HG03095 (cell line): ENCODE measurements at regions not wholly inside any gene's neighbourhood (a gene's known extent, or its start where the extent isn't known, plus 50 kb on each side); places are given as distances from the start of the nearest gene placed in this dataset.
"Not testable (repeated sequence)": the region's sequence is repeated elsewhere in the genome, so short reads cannot be mapped to it uniquely, and the experiment has no call there.

ENCODE experiments used
- ATAC-seq: cut with Tn5 transposase; IDR thresholded peaks from one replicate; pipeline ENCODE4 v1.9.1; 2021; ENCODE audit warnings: moderate library complexity; ENCODE audit not compliant: unreplicated experiment

DNA sequence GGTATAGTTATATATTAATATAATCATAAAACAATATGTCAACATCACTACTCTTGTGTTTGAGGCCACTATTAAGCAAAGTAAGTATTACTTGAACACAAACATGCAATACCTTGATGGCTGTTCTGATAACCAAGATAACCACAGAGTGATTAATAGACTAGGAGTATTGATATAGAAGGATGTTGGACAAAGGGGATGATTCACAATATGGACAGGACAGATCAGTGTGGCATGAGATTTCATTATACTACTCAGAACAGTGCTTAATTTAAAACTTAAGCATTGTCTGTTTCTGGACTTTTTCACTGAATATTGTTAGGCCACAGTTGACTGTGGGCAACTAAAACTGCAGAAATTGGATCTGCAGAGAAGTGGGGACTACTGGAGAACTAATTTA, 384.2 kb downstream of the SLITRK1 start:
- ATAC-seq, result no peak

DNA sequence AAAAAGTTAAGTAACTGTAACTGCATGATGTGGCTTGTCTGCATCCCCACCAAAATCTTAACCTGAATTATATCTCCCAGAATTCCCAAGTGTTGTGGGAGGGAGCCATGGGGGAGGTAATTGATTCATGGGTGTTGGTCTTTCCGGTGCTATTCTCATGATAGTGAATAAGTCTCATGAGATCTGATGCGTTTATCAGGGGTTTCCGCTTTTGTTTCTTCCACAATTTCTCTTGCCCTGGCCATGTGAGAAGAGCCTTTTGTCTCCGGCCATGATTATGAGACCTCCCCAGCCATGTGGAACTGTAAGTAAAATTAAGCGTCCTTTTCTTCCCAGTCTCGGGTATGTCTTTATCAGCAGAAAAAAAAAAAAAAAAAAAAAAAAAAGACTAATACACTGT, 385.8 kb downstream of the SLITRK1 start:
- no peak for ATAC-seq

GRCh38 chr13:83485101-83485500, 397.2 kb downstream of the SLITRK1 start:
- no peak for ATAC-seq

GRCh38 chr13:83471011-83471410, 411.3 kb downstream of the SLITRK1 start:
- ATAC-seq, result no peak

- ATAC-seq, result no peak
Measured at GRCh38 chr13:83470133-83470797, 412.0 kb downstream of the SLITRK1 start.

GRCh38 chr13:83453723-83454122, 428.6 kb downstream of the SLITRK1 start:
- ATAC-seq, result no peak

- ATAC-seq, result no peak
Measured at GRCh38 chr13:83453300-83453699, 429.0 kb downstream of the SLITRK1 start.

GRCh38 chr13:83452292-83452950, 429.9 kb downstream of the SLITRK1 start:
- no peak for ATAC-seq

DNA sequence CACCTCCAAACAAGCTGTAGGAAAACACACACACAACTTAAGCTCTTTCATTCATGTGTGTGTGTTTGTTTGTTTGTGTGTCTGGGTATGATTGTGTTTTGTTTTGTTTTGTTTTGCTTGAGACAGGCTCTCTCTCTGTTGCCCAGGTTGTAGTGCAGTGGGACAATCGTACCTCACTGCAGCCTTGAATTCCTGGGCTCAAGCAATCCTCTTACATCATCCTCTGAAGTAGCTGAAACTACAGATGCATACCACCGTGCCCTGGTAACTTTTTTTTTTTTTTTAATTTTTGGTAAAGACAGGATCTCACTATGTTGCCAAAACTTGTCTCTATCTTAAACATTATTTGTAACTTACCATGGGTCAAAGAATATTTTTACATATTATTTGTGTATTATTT, 431.7 kb downstream of the SLITRK1 start:
- ATAC-seq, result no peak

- no peak for ATAC-seq
Measured at GRCh38 chr13:83449668-83450395, 432.4 kb downstream of the SLITRK1 start.

DNA sequence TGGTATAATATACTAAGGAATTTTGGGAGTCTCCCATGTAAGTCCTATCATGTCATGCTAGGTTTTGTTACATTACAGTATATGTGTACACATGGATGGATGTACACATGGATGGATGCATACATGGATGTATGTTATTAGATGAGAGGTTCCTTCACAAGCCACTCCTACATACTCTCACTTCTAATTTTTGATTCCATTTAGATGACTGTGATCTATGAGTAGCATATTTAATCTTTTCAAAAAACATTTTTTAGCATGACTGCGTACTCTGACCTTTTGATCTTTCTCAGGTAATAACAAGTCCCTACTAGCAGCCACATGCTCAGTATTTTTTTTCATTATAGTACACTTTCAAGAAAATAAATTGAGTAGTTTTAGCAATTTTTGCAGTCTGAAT, 441.8 kb downstream of the SLITRK1 start:
- ATAC-seq, result no peak

- ATAC-seq, result not testable (repeated sequence)
Measured at GRCh38 chr13:83439464-83439863, 442.8 kb downstream of the SLITRK1 start.

DNA sequence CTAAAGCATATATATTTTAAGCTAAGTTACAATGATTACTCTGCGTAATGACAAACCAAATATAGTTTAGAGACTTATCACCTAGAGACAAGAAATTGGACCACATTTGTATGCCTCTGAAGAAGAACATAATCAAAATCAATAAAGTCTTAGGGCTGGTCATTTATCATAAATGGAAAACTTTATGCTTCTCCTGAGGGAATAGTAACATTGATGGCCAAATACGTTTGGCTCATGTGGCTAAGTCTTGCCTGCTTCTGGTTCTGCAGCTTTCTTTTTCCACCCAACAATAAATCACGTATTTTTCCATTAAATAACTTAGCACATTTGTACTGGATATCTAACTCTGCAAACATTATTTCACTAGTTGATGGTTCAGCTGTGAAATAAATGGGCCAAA, 458.4 kb downstream of the SLITRK1 start:
- no peak for ATAC-seq

GRCh38 chr13:83423381-83423780, 458.9 kb downstream of the SLITRK1 start:
- ATAC-seq, result no peak

DNA sequence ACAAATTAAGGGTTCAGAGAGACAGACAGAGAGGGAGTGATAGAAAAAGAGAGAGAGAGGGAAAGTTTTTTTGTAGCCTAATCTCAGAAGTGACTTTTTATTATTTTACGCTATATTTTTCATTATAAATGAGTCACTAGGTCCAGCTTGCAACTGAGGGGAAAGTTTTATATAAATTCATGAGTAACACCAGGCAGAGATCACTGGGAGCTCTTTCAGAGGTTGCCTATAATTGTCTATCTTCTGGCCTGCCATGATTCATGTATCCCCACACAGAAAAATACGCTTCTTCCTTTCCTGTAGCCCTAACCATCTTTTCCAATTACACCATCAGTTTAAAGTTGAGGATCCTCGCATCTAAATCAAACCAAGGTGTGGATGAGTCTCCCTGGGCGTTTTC, 467.9 kb downstream of the SLITRK1 start:
- ATAC-seq, result no peak

DNA sequence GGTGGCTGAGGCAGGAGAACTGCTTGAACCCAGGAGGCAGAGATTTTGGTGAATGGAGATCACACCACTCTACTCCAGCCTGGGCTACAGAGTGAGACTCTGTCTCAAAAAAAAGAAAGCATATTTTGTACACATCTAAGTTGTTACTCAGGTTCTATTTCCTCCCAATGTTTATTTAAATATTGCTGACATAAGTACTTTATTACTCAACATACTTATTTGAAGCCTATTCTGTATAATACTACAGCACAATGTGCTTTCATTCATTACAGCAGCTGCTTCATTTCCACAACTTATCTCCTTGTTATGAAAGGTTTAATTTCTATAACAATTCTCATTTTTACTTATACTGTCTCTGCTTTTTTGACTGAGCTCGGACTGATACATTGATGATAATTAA, 495.7 kb downstream of the SLITRK1 start:
- ATAC-seq, result no peak

- no peak for ATAC-seq
Measured at GRCh38 chr13:83378908-83379307, 503.4 kb downstream of the SLITRK1 start.

DNA sequence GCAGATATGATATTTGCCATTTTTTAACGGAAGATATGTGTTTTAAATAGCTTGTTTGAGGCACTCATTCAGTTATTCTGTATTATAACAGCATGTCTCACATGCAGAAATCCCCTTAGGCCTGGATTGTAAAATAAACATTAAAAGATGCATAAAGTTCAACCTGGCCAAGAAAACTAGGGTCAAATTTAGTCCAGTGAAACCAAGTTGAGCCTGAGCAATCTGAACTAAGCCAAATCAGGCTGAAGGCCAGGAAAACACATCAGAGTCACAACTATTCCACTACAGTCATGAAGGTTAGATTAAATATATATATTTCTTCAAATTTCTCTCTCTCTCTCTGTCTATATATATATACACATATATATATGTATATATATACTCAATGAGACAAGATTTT, 504.8 kb downstream of the SLITRK1 start:
- no peak for ATAC-seq

DNA sequence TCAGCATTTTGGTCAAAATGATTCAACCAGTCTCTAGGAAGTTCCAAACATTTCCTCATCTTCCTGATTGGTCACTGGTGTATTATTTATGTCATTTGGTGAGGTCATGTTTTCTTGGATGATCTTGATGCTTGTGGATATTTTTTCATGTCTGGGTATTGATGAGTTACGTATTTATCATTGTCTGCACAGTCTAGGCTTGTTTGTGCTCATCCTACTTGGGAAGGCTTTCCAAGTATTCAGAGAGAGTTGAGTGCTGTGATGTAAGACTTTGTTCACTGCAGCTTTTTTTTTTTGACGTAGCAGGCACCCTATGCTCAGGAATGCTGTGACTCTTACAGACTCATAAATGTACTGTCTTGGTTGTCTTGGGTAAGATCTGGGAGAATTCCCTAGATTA, 509.5 kb downstream of the SLITRK1 start:
- no peak for ATAC-seq

- ATAC-seq, result no peak
Measured at GRCh38 chr13:83365723-83366122, 516.6 kb downstream of the SLITRK1 start.

GRCh38 chr13:83355041-83355440, 527.2 kb downstream of the SLITRK1 start:
- ATAC-seq, result no peak

DNA sequence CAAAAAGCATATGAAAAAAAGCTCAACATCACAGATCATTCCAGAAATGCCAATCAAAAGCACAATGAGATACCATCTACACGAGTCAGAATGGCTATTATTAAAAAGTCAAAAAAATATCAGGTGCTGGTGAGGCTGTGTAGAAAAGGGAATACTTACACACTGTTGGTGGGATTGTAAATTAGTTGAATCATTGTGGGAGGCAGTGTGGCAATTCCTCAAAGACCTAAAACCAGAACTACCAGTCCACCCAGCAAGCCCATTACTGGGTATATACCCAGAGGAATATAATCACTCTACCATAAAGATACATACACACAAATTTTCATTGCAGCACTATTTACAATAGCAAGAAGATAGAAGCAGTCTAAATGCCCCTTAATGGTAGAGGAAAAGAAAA, 529.9 kb downstream of the SLITRK1 start:
- ATAC-seq, result no peak
